Daoy (cell line): ENCODE measurements at regions not wholly inside any gene's neighbourhood (a gene's known extent, or its start where the extent isn't known, plus 50 kb on each side); places are given as distances from the start of the nearest gene placed in this dataset.
"Not testable (repeated sequence)": the region's sequence is repeated elsewhere in the genome, so short reads cannot be mapped to it uniquely, and the experiment has no call there.

Experiments
- DNase-seq: peaks from one replicate; pipeline ENCODE4 v3.0.0-alpha.2; 2015; ENCODE audit warnings: low read depth

DNA sequence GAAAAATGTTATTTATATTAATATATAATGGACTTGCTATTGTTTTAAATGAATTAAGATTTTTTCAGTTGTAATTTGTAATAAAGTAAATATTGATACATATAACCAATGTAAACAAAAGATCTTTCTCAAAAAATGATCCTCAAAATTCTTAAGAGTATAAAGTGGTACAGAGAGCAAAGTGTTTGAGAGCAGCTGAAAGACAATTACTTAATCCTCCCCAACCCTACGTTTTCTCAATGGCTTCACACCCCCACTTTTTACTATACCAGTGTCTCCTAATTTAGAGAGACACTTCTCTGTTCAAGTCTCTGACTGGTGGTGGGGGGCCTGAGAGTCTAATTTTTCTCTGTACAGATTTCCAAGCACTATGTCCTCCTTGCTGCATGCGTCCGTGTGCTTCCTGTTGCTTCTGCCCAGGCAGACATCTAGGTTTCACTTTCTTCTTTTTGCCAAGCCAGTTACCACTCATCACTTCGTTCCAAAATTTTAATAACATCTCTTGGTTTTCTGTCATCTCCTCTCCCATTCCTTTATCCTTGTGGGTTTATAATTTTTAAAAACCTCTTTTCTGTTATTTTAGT lies 276.3 kb upstream of the DNAJC19 start:
- peak; percentile 44 for DNase-seq

DNA sequence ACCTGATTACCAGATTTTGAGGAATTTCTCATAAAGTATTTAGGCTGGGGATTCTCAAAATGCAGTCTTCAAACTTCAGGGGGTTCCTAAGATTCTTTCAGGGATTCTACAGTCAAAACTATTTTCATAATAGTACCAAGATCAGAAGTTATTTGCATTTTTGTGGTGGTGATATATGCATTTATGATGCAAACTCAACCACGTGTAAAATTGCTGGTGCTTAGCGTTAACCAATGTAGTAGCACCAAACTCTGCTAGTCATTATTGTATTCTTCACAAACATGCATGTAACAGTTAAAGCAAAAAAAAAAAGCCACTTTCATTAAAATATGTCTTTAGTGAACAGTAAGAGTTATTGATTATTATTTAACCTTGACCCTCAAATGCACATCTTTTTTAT lies 274.9 kb upstream of the DNAJC19 start:
- no peak for DNase-seq

DNA sequence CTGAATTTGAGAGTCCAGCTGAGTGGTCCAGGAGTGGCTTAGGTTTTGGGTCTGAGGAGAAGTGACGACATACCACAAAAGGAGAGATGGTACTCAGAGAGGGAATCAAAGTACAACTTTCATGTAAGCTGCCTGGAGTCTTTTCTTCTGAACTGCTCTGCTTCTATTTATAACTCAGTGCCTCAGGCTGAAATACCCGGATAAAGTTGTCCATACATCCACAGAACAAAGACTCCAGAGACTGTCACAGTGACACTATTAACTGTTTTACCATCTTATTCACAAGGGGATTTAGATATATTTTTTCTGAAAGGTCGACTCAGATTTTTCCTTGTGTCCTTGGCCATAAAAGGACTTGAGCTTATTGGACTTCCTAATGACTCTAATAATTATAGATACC lies 264.3 kb upstream of the DNAJC19 start:
- DNase-seq: no peak

DNA sequence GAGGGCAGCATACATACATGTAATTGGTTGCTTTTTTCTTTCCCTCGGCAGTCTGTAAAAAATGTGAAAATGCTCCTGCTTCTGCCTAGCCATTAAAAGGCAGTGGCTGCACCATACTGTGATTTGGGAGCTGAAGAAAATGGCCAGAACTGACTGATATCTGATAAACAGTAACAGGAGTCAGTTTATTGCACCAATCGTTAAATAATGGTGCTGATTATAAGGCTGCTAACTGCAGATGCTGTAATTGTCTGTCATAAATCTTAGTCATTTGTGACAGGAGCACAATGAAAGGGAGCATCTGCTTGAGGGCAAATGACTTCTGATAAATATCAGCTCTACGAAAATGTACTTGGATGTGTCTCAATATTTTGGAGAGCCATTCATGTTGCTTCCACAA lies 263.1 kb upstream of the DNAJC19 start:
- no peak for DNase-seq

DNA sequence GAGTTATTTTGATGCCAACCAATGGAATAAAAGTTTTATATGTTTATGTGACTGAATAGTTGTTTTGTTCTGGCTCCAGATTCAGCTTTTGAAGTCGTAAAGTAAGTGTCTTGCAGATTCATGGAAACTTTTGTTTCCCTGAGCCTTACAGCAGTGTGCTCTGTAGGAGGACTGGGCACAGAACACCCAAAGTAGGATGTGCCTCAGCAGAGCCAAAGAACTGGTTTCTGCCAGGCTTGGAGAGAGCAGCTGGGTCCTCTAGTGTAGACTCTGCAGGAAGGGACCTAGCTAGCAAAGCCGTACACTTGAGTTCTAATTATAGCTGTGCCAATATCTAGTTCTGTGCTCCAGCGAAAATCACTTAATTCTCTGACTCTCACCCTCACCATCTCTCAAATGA lies 261.2 kb upstream of the DNAJC19 start:
- DNase-seq: no peak

DNA sequence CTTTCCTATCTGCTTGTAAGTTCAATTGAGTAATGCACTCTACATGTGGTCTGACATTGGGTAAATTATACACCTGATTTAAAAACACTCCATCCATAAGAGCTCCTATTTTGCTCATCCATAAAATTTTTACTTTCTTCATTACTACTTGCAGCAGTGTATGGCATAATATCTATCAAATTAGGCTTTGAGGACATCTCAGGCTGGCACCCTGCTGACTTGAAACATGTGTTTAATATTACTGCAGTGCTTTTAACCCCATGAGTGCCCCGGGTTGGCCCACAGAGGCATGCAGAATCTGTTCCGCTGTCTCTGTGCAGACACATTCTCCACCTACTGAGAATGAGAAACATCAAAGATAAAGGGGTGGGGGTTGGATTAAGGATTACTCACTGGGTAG lies 249.9 kb upstream of the DNAJC19 start:
- no peak for DNase-seq

GRCh38 chr3:181230258-181230657 lies 240.7 kb upstream of the DNAJC19 start:
- DNase-seq: no peak

- DNase-seq: no peak
These were observed 223.8 kb upstream of the DNAJC19 start for GRCh38 chr3:181213347-181213746.

DNA sequence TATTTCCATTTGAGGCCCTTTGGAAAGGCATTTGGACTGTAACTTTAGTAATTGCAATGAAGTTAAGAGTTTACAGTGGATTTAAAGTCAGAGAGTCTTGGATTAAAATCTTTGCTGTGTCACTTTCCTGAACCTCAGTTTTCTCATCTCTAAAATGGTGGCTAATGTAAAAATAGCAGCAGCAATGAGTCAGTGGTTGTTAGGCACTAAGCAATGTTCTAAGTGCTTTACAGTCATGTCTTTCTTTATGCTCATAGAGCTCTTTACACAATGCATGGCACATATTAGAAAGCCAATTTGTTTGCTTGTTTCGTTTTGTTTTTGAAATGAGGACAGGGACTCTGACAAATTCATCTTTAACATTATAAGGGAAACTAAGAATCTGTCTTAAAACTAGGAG lies 222.7 kb upstream of the DNAJC19 start:
- DNase-seq: no peak

GRCh38 chr3:181210275-181210674 lies 220.7 kb upstream of the DNAJC19 start:
- DNase-seq: peak; percentile 10

DNA sequence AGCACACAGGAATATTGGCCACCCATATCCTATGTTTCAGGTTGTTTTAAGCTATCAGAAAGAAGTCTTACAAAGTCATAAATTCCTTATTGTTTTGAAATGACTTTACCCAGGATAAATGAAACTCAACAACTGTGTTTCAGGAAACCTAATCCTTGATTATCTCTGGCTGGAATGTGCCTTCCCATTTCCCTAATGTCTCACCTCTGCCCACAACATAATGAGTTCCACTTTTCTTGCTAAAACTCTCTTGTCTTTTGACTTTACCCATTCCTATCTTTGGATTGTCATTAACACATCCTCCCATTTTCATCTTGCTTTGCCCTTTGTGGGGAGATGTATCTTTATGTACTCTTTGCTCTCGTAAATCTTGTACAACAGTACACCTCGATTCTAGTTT lies 200.0 kb upstream of the DNAJC19 start:
- DNase-seq: no peak

DNA sequence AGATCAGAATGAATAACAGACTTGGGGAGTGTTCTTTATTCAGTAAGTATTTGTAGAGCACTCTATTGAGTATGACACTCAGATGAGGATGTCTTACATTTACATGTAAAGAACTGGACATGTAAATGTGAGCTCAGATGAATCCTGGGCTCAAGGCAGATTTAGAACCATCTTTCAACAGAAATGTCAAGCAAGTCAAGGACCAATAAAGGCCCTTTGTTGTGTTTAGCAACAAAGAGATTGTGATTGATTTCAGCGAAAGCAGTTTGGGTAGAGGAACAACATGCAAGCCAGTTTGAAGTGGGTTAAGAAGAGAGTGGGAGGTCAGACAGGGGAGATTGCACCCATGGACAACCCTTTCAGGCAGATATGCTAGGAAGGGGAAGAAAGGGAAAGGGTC lies 194.2 kb upstream of the DNAJC19 start:
- no peak for DNase-seq

- not testable (repeated sequence) for DNase-seq
These were observed 193.5 kb upstream of the DNAJC19 start for GRCh38 chr3:181183057-181183456.

- no peak for DNase-seq
These were observed 189.5 kb upstream of the DNAJC19 start for GRCh38 chr3:181178991-181179390.

DNA sequence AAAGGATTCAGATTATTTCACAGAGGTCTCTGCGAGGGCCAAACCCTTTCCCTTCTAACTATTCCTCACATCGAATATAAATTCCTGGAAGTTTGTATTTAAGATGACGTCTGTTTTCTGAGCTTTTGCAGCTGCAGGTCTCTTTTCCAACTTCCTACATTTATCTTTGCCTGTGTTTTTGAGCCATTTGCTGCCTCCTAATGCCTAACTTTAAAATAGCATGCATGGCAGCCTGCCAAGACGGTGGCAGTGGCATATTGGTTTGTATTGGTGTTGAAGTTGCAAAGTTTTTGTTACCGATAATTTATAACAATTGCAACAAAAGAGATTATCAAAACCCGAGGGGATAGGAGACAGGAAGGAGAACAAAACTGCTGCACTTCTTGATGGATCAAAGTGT lies 187.1 kb upstream of the DNAJC19 start:
- peak; percentile 36 for DNase-seq

DNA sequence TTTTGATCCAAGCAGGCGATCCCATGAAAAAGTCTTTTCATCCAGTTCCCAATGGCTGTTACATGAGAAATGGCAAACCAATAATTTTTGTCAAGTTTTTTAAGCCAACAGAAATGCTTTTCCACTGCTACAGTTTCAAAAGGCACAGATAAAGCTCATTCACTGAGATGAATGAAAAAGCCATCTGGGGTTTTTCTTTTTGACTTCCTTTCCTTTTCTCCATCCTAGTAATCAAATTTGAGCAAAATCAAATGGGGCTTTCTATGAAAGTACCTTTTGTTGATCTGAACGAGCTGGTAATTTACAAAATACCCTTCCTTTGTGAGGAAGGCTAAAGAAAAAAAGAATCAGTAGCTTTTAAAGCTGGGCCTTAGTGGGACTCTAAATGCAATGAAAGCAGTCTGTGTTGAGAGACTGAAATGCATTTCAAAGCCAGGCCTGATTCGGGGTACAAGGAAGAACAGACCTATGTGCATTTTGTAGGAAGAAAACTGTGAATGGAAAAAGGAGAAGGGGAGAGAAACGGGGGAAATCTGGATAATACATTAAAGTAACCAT lies 185.2 kb upstream of the DNAJC19 start:
- no peak for DNase-seq

DNA sequence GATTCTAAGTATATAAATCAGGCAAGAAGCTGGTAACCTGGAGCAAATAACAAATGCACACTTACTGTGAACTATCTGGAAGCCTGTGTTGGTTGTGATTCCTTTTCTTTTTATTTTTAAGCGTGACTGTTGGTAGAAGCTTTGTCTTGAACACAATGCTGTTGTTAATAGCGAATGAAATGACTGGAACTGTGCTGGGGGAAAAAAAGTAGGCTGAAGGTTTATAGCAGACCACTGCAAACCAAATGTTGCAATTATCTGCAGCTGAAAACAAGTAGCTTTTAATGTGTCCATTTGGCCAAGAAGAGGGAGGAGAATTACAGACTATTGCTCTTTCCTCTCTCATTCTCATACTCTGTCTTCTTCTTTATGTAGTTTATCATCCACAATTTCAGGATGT lies 184.5 kb upstream of the DNAJC19 start:
- DNase-seq: no peak

- no peak for DNase-seq
These were observed 183.7 kb upstream of the DNAJC19 start for GRCh38 chr3:181173227-181173626.

DNA sequence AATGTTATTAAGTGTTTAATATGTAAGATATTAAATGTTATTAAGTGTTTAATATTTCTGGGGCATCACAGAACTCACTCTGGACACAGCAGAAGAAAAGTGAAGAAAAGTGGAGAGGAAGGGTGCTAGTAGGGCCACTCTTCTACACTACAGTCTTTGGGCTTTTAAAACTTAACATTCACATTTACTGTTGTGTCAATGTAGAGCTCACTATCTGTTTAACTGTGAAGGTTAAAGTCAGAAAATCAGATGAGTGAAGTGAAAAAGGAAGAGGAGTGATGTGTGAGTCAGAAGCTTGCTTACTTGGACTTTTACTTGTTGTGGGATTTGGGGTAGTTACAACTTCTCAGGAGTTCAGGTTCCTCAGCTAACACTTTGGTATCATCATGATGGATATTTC lies 145.3 kb upstream of the DNAJC19 start:
- DNase-seq: no peak

GRCh38 chr3:181133832-181134231 lies 144.3 kb upstream of the DNAJC19 start:
- DNase-seq: no peak

GRCh38 chr3:181105646-181106045 lies 116.1 kb upstream of the DNAJC19 start:
- DNase-seq: no peak

DNA sequence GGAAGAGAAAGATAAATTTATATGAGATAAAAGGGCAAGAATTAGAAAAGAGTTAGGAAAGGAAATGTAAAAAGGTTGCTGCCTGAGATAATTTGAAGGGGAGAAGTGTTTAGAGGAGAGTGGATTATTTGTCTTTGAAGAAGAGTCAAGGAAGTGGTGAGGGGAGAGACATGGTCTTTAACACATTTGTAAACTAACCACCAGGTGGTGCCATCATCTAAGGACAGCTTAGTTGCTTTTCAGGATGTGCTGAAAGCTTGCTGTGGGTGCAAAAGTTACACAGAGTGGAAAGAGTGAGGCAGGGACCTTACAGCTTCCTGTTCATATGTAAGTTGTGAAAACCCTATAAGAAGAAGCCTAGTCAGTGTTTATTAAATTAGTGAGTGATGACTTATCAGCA lies 114.1 kb upstream of the DNAJC19 start:
- peak; percentile 2 for DNase-seq

GRCh38 chr3:181086011-181086410 lies 96.5 kb upstream of the DNAJC19 start:
- DNase-seq: no peak

DNA sequence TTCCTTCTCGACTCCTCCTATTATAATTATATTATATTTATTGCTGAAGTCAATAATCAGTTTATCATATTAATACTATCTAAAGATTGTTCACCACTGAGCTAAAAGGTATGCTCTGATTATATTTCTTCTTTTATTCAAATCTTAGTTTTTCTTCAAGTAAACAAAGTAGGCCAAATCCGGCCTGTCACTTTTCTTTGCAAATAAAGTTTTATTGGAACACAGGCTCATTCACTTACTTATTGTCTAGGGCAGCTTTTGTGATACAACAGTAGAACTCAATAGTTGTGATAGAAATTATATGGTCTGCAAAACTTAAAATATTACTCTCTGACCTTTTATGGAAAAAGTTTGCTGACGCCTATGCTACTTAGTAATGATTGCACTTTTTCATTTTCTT lies 92.4 kb upstream of the DNAJC19 start:
- no peak for DNase-seq
